Fibroblast of pulmonary artery (primary cell): ENCODE measurements at regions not wholly inside any gene's neighbourhood (a gene's known extent, or its start where the extent isn't known, plus 50 kb on each side); places are given as distances from the start of the nearest gene placed in this dataset.

Experiments used
- DNase-seq: peaks from one replicate; pipeline ENCODE4 v3.0.0-alpha.2; 2010; ENCODE audit warnings: low read depth
- H3K4me3 ChIP-seq: replicated peaks from 2 replicates; pipeline ENCODE4 v1.5.1; 2011; ENCODE audit warnings: low read depth, mild to moderate bottlenecking, control low read depth, low read length, moderate library complexity
- TF ChIP-seq, protein P1 (sequence below): IDR thresholded peaks from 2 replicates; pipeline ENCODE4 v1.5.1; 2011; ENCODE audit warnings: mild to moderate bottlenecking, control low read depth, low read length, inconsistent platforms; ENCODE audit errors: missing control alignments

DNA sequence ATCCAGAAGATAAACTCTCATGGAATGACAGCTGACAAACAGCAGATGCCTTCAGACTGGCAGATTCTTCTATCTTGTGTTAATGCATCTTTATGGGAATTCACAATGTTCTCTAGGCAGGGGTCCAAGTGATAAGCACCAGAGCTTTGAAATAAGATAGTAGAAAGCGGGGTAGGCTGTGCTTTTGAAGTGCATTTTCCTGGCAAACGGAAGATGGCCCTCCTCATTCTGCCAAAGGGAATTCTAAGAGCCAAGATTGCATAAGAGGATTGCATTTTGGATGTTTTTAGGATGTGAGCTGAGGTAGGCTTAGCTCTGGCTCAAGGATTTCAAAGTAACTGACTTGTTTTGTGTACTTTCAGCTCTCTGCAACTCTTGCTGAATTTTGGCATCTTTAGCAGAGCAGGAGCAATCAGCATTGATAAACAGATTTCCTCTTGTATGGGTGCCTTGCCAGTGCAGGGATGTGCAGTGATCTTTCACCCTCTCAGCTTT lies 298.5 kb upstream of the KLF6 start:
- no peak overlapping the region for H3K4me3 ChIP-seq
- TF ChIP-seq, protein P1, sequence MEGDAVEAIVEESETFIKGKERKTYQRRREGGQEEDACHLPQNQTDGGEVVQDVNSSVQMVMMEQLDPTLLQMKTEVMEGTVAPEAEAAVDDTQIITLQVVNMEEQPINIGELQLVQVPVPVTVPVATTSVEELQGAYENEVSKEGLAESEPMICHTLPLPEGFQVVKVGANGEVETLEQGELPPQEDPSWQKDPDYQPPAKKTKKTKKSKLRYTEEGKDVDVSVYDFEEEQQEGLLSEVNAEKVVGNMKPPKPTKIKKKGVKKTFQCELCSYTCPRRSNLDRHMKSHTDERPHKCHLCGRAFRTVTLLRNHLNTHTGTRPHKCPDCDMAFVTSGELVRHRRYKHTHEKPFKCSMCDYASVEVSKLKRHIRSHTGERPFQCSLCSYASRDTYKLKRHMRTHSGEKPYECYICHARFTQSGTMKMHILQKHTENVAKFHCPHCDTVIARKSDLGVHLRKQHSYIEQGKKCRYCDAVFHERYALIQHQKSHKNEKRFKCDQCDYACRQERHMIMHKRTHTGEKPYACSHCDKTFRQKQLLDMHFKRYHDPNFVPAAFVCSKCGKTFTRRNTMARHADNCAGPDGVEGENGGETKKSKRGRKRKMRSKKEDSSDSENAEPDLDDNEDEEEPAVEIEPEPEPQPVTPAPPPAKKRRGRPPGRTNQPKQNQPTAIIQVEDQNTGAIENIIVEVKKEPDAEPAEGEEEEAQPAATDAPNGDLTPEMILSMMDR: peak; percentile 15
- DNase-seq: peak; percentile 82

DNA sequence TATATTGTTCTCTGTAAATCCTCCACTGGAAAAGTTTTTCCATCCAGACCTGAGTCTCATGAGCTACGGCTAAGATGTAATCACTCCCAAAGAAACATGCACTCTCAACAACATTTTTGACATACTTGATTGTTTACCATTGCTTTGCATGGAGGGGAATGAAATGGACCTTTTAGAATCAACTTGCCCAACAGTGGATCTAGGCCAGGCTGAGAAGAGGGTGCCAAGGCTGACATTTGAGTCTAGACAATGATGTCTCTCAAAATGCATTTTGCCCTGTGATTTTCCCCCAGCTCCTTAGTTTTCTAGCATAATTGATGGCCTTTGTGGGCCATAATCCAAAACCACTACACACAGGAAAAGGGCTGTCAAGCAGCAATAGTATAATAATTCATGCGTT lies 297.9 kb upstream of the KLF6 start:
- TF ChIP-seq, protein P1: no peak
- no peak overlapping the region for H3K4me3 ChIP-seq
- peak; percentile 71 for DNase-seq

DNA sequence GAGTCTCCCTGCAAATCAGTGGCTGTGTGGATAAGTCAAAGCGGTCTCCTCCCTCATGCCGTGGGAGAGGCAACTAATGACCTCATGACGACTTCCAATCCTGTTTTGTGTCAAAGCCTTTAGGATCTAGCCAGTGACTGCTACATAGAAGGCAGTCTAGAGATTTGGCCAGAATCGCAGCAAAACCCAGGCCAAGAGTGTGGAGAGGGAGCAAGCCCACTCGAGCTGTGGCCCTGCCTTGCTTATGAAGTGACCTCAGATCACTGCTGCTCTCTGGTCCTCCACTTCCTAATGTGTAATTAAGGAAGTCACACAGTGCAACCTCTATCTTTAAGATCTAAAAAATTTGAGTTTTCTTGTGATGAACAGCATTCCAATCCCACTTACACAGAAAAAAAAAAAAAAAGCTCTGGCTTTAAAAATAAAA lies 296.7 kb upstream of the KLF6 start:
- TF ChIP-seq, protein P1: no peak
- H3K4me3 ChIP-seq: no peak overlapping the region
- DNase-seq: peak; percentile 61

DNA sequence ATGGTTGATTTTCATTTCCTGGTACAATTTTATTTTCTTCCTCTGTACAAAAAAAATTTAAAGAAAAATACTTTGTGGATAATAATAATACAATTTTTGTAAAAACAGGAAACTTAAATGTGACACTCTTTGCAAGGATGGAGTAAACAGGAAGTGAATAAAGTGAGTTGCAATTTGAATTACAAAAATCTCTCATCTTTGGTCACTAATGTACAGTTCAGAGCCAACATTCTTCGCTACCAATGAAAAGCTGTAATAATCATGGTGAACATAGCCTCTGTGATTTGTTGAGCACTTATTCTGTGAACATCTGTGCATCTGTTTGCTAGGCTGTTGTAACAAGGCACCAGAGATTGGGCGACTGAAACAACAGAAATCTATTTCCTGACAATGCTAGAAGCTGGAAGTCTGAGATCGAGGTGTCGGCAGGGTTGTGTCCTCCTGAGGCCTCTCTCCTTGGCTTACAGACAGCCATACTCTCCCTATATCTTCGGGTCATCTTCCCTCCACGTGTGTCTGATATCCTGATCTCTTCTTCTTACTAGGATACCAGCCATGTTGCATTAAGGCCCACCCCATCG lies 295.3 kb upstream of the KLF6 start:
- no peak overlapping the region for H3K4me3 ChIP-seq
- TF ChIP-seq, protein P1: no peak
- DNase-seq: peak; percentile 13

DNA sequence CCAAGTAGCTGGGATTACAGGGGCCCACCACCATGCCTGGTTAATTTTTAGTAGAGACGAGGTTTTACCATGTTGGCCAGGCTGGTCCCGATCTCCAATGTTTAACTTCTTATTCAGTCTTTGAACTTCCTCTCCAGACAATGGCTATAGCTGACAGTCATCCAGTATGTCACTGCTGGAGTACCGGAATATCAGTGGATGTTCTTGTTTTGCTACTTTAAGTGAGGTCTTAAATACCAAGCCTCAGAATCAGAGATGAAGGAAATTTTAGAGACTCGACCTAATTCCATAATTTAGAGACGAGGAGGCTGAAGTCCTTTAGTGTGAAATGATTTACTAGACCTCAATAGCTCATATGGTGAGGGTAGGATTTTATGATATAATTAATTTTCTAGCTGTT lies 294.8 kb upstream of the KLF6 start:
- H3K4me3 ChIP-seq: no peak overlapping the region
- DNase-seq: no peak
- TF ChIP-seq, protein P1: no peak

DNA sequence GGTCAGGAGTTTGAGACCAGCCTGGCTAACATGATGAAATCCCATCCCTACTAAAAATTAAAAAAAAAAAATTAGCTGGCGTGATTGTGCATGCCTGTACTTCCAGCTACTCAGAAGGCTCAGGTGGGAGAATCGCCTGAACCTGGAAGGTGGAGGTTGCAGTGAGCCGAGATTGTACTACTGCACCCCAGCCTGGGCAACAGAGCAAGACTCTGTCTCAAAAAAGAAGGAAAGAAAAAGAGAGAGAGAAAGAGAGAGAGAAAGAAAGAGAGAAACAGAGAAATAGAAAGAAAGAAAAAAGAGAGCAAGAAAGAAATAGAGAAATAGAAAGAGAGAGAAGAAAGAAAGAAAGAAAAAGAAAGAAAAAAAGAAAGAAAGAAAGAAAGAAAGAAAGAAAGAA lies 292.8 kb upstream of the KLF6 start:
- H3K4me3 ChIP-seq: no peak overlapping the region
- TF ChIP-seq, protein P1: no peak
- no peak for DNase-seq

DNA sequence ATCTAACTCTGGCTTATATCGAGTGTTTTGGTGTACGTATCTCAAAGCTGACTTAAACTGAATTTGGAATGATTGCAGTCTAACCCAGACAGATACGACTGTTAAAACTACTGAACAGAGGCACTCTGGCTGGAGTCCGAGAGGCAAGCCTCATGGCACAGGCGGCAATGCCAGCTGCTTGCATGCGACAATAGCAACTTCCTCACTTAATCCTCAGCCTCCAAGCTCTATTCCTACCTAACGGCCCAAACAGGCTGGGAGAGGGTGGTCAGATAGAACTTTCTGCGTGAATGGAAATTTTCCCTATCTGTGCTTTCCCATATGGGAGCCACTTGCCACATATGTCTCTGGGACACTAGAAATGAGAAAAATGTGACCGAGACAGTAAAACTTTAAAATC lies 292.0 kb upstream of the KLF6 start:
- no peak for DNase-seq
- TF ChIP-seq, protein P1: no peak
- no peak overlapping the region for H3K4me3 ChIP-seq
